HEK293 (cell line): ENCODE measurements at regions not wholly inside any gene's neighbourhood (a gene's known extent, or its start where the extent isn't known, plus 50 kb on each side); places are given as distances from the start of the nearest gene placed in this dataset.

Experiments used
- CTCF ChIA-PET: fragments of 350-600 bp; formaldehyde crosslinking; extraction: SDS; loops from one replicate; lab custom pipeline; 2021; ENCODE audit warnings: antibody characterized with exemption; lab: Yijun Ruan, JAX
- POLR2A ChIA-PET: fragments of 300-600 bp; formaldehyde crosslinking; extraction: SDS; loops from one replicate; lab custom pipeline; 2020; ENCODE audit warnings: antibody characterized with exemption, inconsistent platforms; lab: Yijun Ruan, JAX
- H3K27ac ChIP-seq: fragments of 200-500 bp; sonication (Bioruptor generic); 2 replicates; pipeline ENCODE4 v1.5.1; 2014; ENCODE audit warnings: low read depth, low read length, control low read depth, inconsistent platforms; ENCODE audit errors: extremely low read depth
- H3K36me3 ChIP-seq, 2 experiments: fragments of 200-500 bp in 1 of 2; sonication (Bioruptor generic) in 1 of 2; 1 replicate in 1 of 2; 2 replicates in 1 of 2; pipeline ENCODE4 v1.5.1; 2014 to 2017; ENCODE audit warnings: inconsistent platforms in 2 of 2, low read length in 2 of 2; ENCODE audit not compliant: control insufficient read depth in 2 of 2, insufficient read depth in 1 of 2
- H3K4me1 ChIP-seq: fragments of 200-500 bp; sonication (Bioruptor generic); 2 replicates; pipeline ENCODE4 v1.5.1; 2014; ENCODE audit warnings: mild to moderate bottlenecking, low read length, inconsistent platforms; ENCODE audit not compliant: control insufficient read depth, insufficient read depth
- H3K4me3 ChIP-seq: 2 replicates; pipeline ENCODE4 v1.5.1; 2011; ENCODE audit warnings: low read depth, mild to moderate bottlenecking, control low read depth, low read length, moderate library complexity
- H3K9me3 ChIP-seq: fragments of 200-500 bp; sonication (Bioruptor generic); 2 replicates; pipeline ENCODE4 v1.5.1; 2014; ENCODE audit warnings: low read depth, low read length, inconsistent platforms; ENCODE audit not compliant: control insufficient read depth, insufficient read depth
- BCL11B ChIP-seq: fragments of 450-650 bp; formaldehyde crosslinking; IDR thresholded peaks from 2 replicates; pipeline ENCODE4 v1.5.1; 2016; ENCODE audit warnings: low read depth, missing biosample characterization, missing genetic modification characterization
- HOXD13 ChIP-seq: sonication (generic); formaldehyde crosslinking; IDR thresholded peaks from 2 replicates; pipeline ENCODE4 v1.8.0; 2022; ENCODE audit warnings: missing genetic modification reagents, borderline replicate concordance
- KLF16 ChIP-seq: fragments of 450-650 bp; formaldehyde crosslinking; IDR thresholded peaks from 2 replicates; pipeline ENCODE4 v1.5.1; 2017; ENCODE audit warnings: missing biosample characterization, missing genetic modification characterization
- SETDB1 ChIP-seq: IDR thresholded peaks from one replicate; pipeline ENCODE4 v1.6.1; 2017; ENCODE audit warnings: mild to moderate bottlenecking, low read length, moderate library complexity, mixed read lengths; ENCODE audit not compliant: insufficient read length
- ZBTB1 ChIP-seq: fragments of 450-650 bp; formaldehyde crosslinking; IDR thresholded peaks from 2 replicates; pipeline ENCODE4 v1.5.1; 2016; ENCODE audit warnings: missing biosample characterization, missing genetic modification characterization
- ZBTB6 ChIP-seq: fragments of 450-650 bp; formaldehyde crosslinking; IDR thresholded peaks from 2 replicates; pipeline ENCODE4 v1.5.1; 2017; ENCODE audit warnings: missing biosample characterization, missing genetic modification characterization
- ZBTB7A ChIP-seq: fragments of 450-650 bp; formaldehyde crosslinking; IDR thresholded peaks from 2 replicates; pipeline ENCODE4 v1.5.1; 2016; ENCODE audit warnings: low read depth, missing biosample characterization, missing genetic modification characterization
- ZBTB8A ChIP-seq: fragments of 450-650 bp; formaldehyde crosslinking; IDR thresholded peaks from 2 replicates; pipeline ENCODE4 v1.5.1; 2016; ENCODE audit warnings: missing biosample characterization, missing genetic modification characterization
- ZFP37 ChIP-seq: fragments of 450-650 bp; formaldehyde crosslinking; IDR thresholded peaks from 2 replicates; pipeline ENCODE4 v1.5.1; 2016; ENCODE audit warnings: missing biosample characterization, missing genetic modification characterization
- ZNF138 ChIP-seq: fragments of 450-650 bp; formaldehyde crosslinking; IDR thresholded peaks from 2 replicates; pipeline ENCODE4 v1.5.1; 2016; ENCODE audit warnings: missing biosample characterization, missing genetic modification characterization, borderline replicate concordance
- ZNF19 ChIP-seq: fragments of 450-650 bp; formaldehyde crosslinking; IDR thresholded peaks from 2 replicates; pipeline ENCODE4; 2016; ENCODE audit warnings: missing biosample characterization, missing genetic modification characterization, low read depth
- ZNF211 ChIP-seq: fragments of 450-650 bp; formaldehyde crosslinking; IDR thresholded peaks from 2 replicates; pipeline ENCODE4 v1.5.1; 2016; ENCODE audit warnings: low read depth, missing biosample characterization, missing genetic modification characterization
- ZNF274 ChIP-seq, 2 experiments: fragments of 200-500 bp in 1 of 2; fragments of 450-650 bp in 1 of 2; sonication (Bioruptor generic) in 1 of 2; formaldehyde crosslinking in 1 of 2; IDR thresholded peaks; 2 replicates each; pipeline versions ENCODE4 v1.5.1 to v1.6.1; 2014 to 2016; ENCODE audit warnings: borderline replicate concordance in 1 of 2, inconsistent platforms in 1 of 2, low read length in 1 of 2, missing biosample characterization in 1 of 2, missing genetic modification characterization in 1 of 2
- ZNF423 ChIP-seq: fragments of 450-650 bp; formaldehyde crosslinking; IDR thresholded peaks from 2 replicates; pipeline ENCODE4 v1.5.1; 2016; ENCODE audit warnings: missing biosample characterization, missing genetic modification characterization
- ZNF501 ChIP-seq: fragments of 450-650 bp; formaldehyde crosslinking; IDR thresholded peaks from 2 replicates; pipeline ENCODE4 v1.5.1; 2016; ENCODE audit warnings: missing biosample characterization, missing genetic modification characterization
- ZNF549 ChIP-seq: fragments of 450-650 bp; IDR thresholded peaks from 2 replicates; pipeline ENCODE4 v1.5.1; 2018; ENCODE audit warnings: missing biosample characterization, missing genetic modification characterization, mild to moderate bottlenecking, inconsistent platforms, moderate library complexity
- ZNF580 ChIP-seq: fragments of 450-650 bp; formaldehyde crosslinking; IDR thresholded peaks from 2 replicates; pipeline ENCODE4 v1.5.1; 2016; ENCODE audit warnings: missing biosample characterization, missing genetic modification characterization
- ZNF645 ChIP-seq: fragments of 450-650 bp; formaldehyde crosslinking; IDR thresholded peaks from 2 replicates; pipeline ENCODE4; 2016; ENCODE audit warnings: missing biosample characterization, missing genetic modification characterization
- ZNF654 ChIP-seq: fragments of 450-650 bp; formaldehyde crosslinking; IDR thresholded peaks from 2 replicates; pipeline ENCODE4 v1.5.1; 2016; ENCODE audit warnings: low read depth, missing biosample characterization, missing genetic modification characterization
- ZNF704 ChIP-seq: fragments of 450-650 bp; formaldehyde crosslinking; IDR thresholded peaks from 2 replicates; pipeline ENCODE4 v1.5.1; 2016; ENCODE audit warnings: missing biosample characterization, missing genetic modification characterization
- ZNF777 ChIP-seq: fragments of 450-650 bp; formaldehyde crosslinking; IDR thresholded peaks from 2 replicates; pipeline ENCODE4 v1.5.1; 2017; ENCODE audit warnings: missing biosample characterization, missing genetic modification characterization, borderline replicate concordance

GRCh38 chr3:70722018-70722417, 409.6 kb upstream of the MDFIC2 start:
- ChIA-PET CTCF (no interaction called here), POLR2A (no interaction called here)
- Histone ChIP-seq H3K9me3 (no peaks in the 10 kb centered on the region), H3K4me1 (no peaks in the 10 kb centered on the region), H3K27ac (no peak overlapping the region), H3K36me3 (no peaks in the 10 kb centered on the region), H3K4me3 (no peak overlapping the region)
- no peak for TF ChIP-seq ZBTB6 (tag by site-specific recombination)
- no peak for TF ChIP-seq ZBTB1 (tag by site-specific recombination)
- TF ChIP-seq HOXD13 (CRISPR knock-in tag), result no peak
- no peak for TF ChIP-seq ZNF274 (IDR thresholded peaks at IDR 0.05; ENCODE audit: low read length)
- TF ChIP-seq ZNF274 (tag by site-specific recombination; IDR thresholded peaks at IDR 0.05; ENCODE audit: borderline replicate concordance), result no peak
- no peak for TF ChIP-seq ZNF704 (tag by site-specific recombination)
- no peak for TF ChIP-seq ZBTB7A (tag by site-specific recombination)
- no peak for TF ChIP-seq ZBTB8A (tag by site-specific recombination)
- no peak for TF ChIP-seq ZNF645 (tag by site-specific recombination)
- TF ChIP-seq ZNF777 (tag by site-specific recombination), result no peak
- no peak for TF ChIP-seq ZNF19 (tag by site-specific recombination)
- TF ChIP-seq KLF16 (tag by site-specific recombination), result no peak
- no peak for TF ChIP-seq ZNF138
- TF ChIP-seq SETDB1, result no peak
- no peak for TF ChIP-seq ZNF501 (tag by site-specific recombination)
- TF ChIP-seq ZNF549 (tag by site-specific recombination), result no peak
- TF ChIP-seq ZFP37 (tag by site-specific recombination), result no peak
- no peak for TF ChIP-seq BCL11B (tag by site-specific recombination)
- TF ChIP-seq ZNF580 (tag by site-specific recombination), result no peak
- no peak for TF ChIP-seq ZNF211

- CTCF ChIA-PET, result interaction anchor here (0.5 to 1.0 kb wide), 5 partner anchors 124 to 869 kb away, joined by 3 to 4 read pairs (median 3); no protein-coding TSS in a partner anchor
- no peaks in the 10 kb centered on the region for H3K9me3 ChIP-seq
- no peak for TF ChIP-seq ZNF423 (tag by site-specific recombination)
- TF ChIP-seq ZNF654 (tag by site-specific recombination), result peak; percentile 24; the same call in 1 of the 2 replicates
- no peaks in the 10 kb centered on the region for H3K4me1 ChIP-seq
- H3K27ac ChIP-seq, result no peak overlapping the region
- H3K4me3 ChIP-seq, result no peak overlapping the region
- H3K36me3 ChIP-seq, result no peaks in the 10 kb centered on the region
- POLR2A ChIA-PET, result no interaction called here
These were observed 404.4 kb upstream of the MDFIC2 start for GRCh38 chr3:70716832-70717231.
